Stimulated activated CD4-positive, alpha-beta T cell treated with anti-CD3 and anti-CD28 coated beads, Interleukin-12 subunit alpha, Interleukin-12 subunit beta, amount 100 ng/mL, for 48 hours (primary cell): ENCODE measurements at regions not wholly inside any gene's neighbourhood (a gene's known extent, or its start where the extent isn't known, plus 50 kb on each side); places are given as distances from the start of the nearest gene placed in this dataset.

ENCODE experiments used
- DNase-seq, 3 donors: peaks; one replicate each; pipeline ENCODE4 v3.0.0-alpha.2; 2020; ENCODE audit warnings: low read depth in 2 of 3, low spot score in 1 of 3

GRCh38 chr9:81268048-81268447 lies 421.3 kb downstream of the TLE1 start:
- no peak for DNase-seq

GRCh38 chr9:81266674-81267073 lies 422.7 kb downstream of the TLE1 start:
- DNase-seq = no peak

- DNase-seq = no peak
These were observed 423.3 kb downstream of the TLE1 start for GRCh38 chr9:81266086-81266485.

GRCh38 chr9:81264516-81264915 lies 424.8 kb downstream of the TLE1 start:
- no peak for DNase-seq

- no peak for DNase-seq
These were observed 429.5 kb downstream of the TLE1 start for GRCh38 chr9:81259896-81260295.

- no peak for DNase-seq
These were observed 433.0 kb downstream of the TLE1 start for GRCh38 chr9:81256368-81256767.

- no peak for DNase-seq
These were observed 438.7 kb downstream of the TLE1 start for GRCh38 chr9:81250606-81251005.

GRCh38 chr9:81250041-81250440 lies 439.3 kb downstream of the TLE1 start:
- no peak for DNase-seq

GRCh38 chr9:81245254-81245956 lies 443.9 kb downstream of the TLE1 start:
- no peak for DNase-seq

- no peak for DNase-seq
These were observed 444.7 kb downstream of the TLE1 start for GRCh38 chr9:81244631-81245030.

GRCh38 chr9:81242866-81243265 lies 446.5 kb downstream of the TLE1 start:
- no peak for DNase-seq

GRCh38 chr9:81239388-81239787 lies 450.0 kb downstream of the TLE1 start:
- no peak for DNase-seq

- DNase-seq = no peak
These were observed 451.6 kb downstream of the TLE1 start for GRCh38 chr9:81237565-81238231.

GRCh38 chr9:81234924-81235610 lies 454.3 kb downstream of the TLE1 start:
- no peak for DNase-seq

GRCh38 chr9:81231011-81231410 lies 458.3 kb downstream of the TLE1 start:
- DNase-seq = no peak

- DNase-seq = no peak
These were observed 461.7 kb downstream of the TLE1 start for GRCh38 chr9:81227507-81228245.

- DNase-seq = no peak
These were observed 463.8 kb downstream of the TLE1 start for GRCh38 chr9:81225596-81225995.

GRCh38 chr9:81224166-81225081 lies 464.9 kb downstream of the TLE1 start:
- DNase-seq = no peak

GRCh38 chr9:81214975-81215374 lies 474.4 kb downstream of the TLE1 start:
- no peak for DNase-seq

GRCh38 chr9:81213456-81213855 lies 475.9 kb downstream of the TLE1 start:
- no peak for DNase-seq

GRCh38 chr9:81211741-81212140 lies 477.6 kb downstream of the TLE1 start:
- DNase-seq = no peak
